BLaER1 (cell line): ENCODE measurements at regions not wholly inside any gene's neighbourhood (a gene's known extent, or its start where the extent isn't known, plus 50 kb on each side); places are given as distances from the start of the nearest gene placed in this dataset.
A peak's percentile ranks its signal among the peaks of the same experiment; 100 is the strongest.
"Not testable (repeated sequence)": the region's sequence is repeated elsewhere in the genome, so short reads cannot be mapped to it uniquely, and the experiment has no call there.

Experiments used
- H3K27ac ChIP-seq: shearing (Covaris generic); formaldehyde crosslinking; 2 replicates; pipeline ENCODE4 v1.8.1; 2022
- H3K27me3 ChIP-seq: shearing (Covaris generic); formaldehyde crosslinking; 2 replicates; pipeline ENCODE4 v1.8.1; 2022
- H3K36me3 ChIP-seq: shearing (Covaris generic); formaldehyde crosslinking; 2 replicates; pipeline ENCODE4 v1.8.1; 2022
- H3K4me1 ChIP-seq: shearing (Covaris generic); formaldehyde crosslinking; 2 replicates; pipeline ENCODE4 v1.8.1; 2022
- H3K4me2 ChIP-seq: shearing (Covaris generic); formaldehyde crosslinking; 2 replicates; pipeline ENCODE4 v1.8.1; 2022
- H3K4me3 ChIP-seq: shearing (Covaris generic); formaldehyde crosslinking; 2 replicates; pipeline ENCODE4 v1.8.1; 2022
- H3K9ac ChIP-seq: shearing (Covaris generic); formaldehyde crosslinking; 2 replicates; pipeline ENCODE4 v1.8.1; 2022
- H3K9me3 ChIP-seq: shearing (Covaris generic); formaldehyde crosslinking; 2 replicates; pipeline ENCODE4 v1.8.1; 2022
- H4K20me1 ChIP-seq: shearing (Covaris generic); formaldehyde crosslinking; 2 replicates; pipeline ENCODE4 v1.8.1; 2022
- Cebpa-rat ChIP-seq: shearing (Covaris generic); IDR thresholded peaks from 2 replicates; pipeline ENCODE4 v1.8.1; 2022

- H3K36me3 ChIP-seq = no peaks in the 10 kb centered on the region
- peaks cover 38% of the 10 kb centered on the region for H3K4me1 ChIP-seq
- peaks cover 60% of the 10 kb centered on the region for H3K9me3 ChIP-seq
- peak overlapping the region; percentile 35 for H3K4me2 ChIP-seq
- H3K4me3 ChIP-seq = peak overlapping the region; percentile 38; the same call in 1 of the 2 replicates
- no peaks in the 10 kb centered on the region for H4K20me1 ChIP-seq
- no peak overlapping the region for H3K9ac ChIP-seq
- no peak for TF ChIP-seq Cebpa-rat
- no peak overlapping the region for H3K27ac ChIP-seq
- H3K27me3 ChIP-seq = no peaks in the 10 kb centered on the region
Measured at GRCh38 chr6:14894105-14894504, 351.8 kb upstream of the JARID2 start.

- H3K9me3 ChIP-seq = peaks cover 66% of the 10 kb centered on the region
- H3K4me1 ChIP-seq = peaks cover 38% of the 10 kb centered on the region
- H4K20me1 ChIP-seq = no peaks in the 10 kb centered on the region
- no peak overlapping the region for H3K4me3 ChIP-seq
- no peak for TF ChIP-seq Cebpa-rat
- H3K4me2 ChIP-seq = no peak overlapping the region
- 0 out of 2 replicates have a peak overlapping the region, but pooled peaks have one; percentile 30 for H3K27ac ChIP-seq
- H3K36me3 ChIP-seq = no peaks in the 10 kb centered on the region
- H3K27me3 ChIP-seq = no peaks in the 10 kb centered on the region
- H3K9ac ChIP-seq = no peak overlapping the region
Measured at GRCh38 chr6:14896475-14896874, 349.4 kb upstream of the JARID2 start.

GRCh38 chr6:14897831-14898230 is 348.0 kb upstream of the JARID2 start:
- Histone ChIP-seq H3K4me2 (peak overlapping the region; percentile 62), H3K27me3 (no peaks in the 10 kb centered on the region), H3K4me3 (no peak overlapping the region), H3K36me3 (no peaks in the 10 kb centered on the region; the same call in 1 of the 2 replicates), H4K20me1 (no peaks in the 10 kb centered on the region), H3K27ac (peak overlapping the region; percentile 74), H3K9ac (peak overlapping the region; percentile 58; the same call in 1 of the 2 replicates), H3K9me3 (peaks cover 65% of the 10 kb centered on the region), H3K4me1 (peaks cover 50% of the 10 kb centered on the region)
- TF ChIP-seq Cebpa-rat = no peak

GRCh38 chr6:14899441-14899840 is 346.4 kb upstream of the JARID2 start:
- not testable (repeated sequence) for H3K36me3 ChIP-seq, H3K27ac ChIP-seq, H3K9ac ChIP-seq, H3K4me3 ChIP-seq, H3K4me2 ChIP-seq, H4K20me1 ChIP-seq, H3K27me3 ChIP-seq
- H3K4me1 ChIP-seq = peaks cover 55% of the 10 kb centered on the region
- peaks cover 49% of the 10 kb centered on the region for H3K9me3 ChIP-seq

- no peaks in the 10 kb centered on the region for H3K27me3 ChIP-seq
- no peak overlapping the region for H3K27ac ChIP-seq
- no peak overlapping the region for H3K4me2 ChIP-seq
- no peak overlapping the region for H3K9ac ChIP-seq
- no peak for TF ChIP-seq Cebpa-rat
- peaks cover 43% of the 10 kb centered on the region for H3K9me3 ChIP-seq
- H4K20me1 ChIP-seq = no peaks in the 10 kb centered on the region
- no peaks in the 10 kb centered on the region; the same call in 1 of the 2 replicates for H3K36me3 ChIP-seq
- no peak overlapping the region for H3K4me3 ChIP-seq
- H3K4me1 ChIP-seq = peaks cover 67% of the 10 kb centered on the region
Measured at GRCh38 chr6:14900919-14901318, 344.9 kb upstream of the JARID2 start.

- no peaks in the 10 kb centered on the region for H3K27me3 ChIP-seq
- H3K4me3 ChIP-seq = no peak overlapping the region
- no peaks in the 10 kb centered on the region; the same call in 1 of the 2 replicates for H3K36me3 ChIP-seq
- peak overlapping the region; percentile 92 for H3K27ac ChIP-seq
- peaks cover 40% of the 10 kb centered on the region for H3K9me3 ChIP-seq
- no peaks in the 10 kb centered on the region for H4K20me1 ChIP-seq
- peaks cover 65% of the 10 kb centered on the region for H3K4me1 ChIP-seq
- no peak for TF ChIP-seq Cebpa-rat
- H3K9ac ChIP-seq = peak overlapping the region; percentile 76
- H3K4me2 ChIP-seq = peak overlapping the region; percentile 77
Measured at GRCh38 chr6:14903176-14904038, 342.5 kb upstream of the JARID2 start.

- peak overlapping the region; percentile 77; the same call in 1 of the 2 replicates for H3K4me2 ChIP-seq
- no peaks in the 10 kb centered on the region for H4K20me1 ChIP-seq
- no peaks in the 10 kb centered on the region for H3K27me3 ChIP-seq
- H3K9ac ChIP-seq = no peak overlapping the region
- TF ChIP-seq Cebpa-rat = no peak
- H3K27ac ChIP-seq = peak overlapping the region; percentile 92
- H3K9me3 ChIP-seq = peaks cover 27% of the 10 kb centered on the region
- H3K36me3 ChIP-seq = no peaks in the 10 kb centered on the region; the same call in 1 of the 2 replicates
- H3K4me1 ChIP-seq = peaks cover 83% of the 10 kb centered on the region
- H3K4me3 ChIP-seq = no peak overlapping the region
Measured at GRCh38 chr6:14905201-14905600, 340.7 kb upstream of the JARID2 start.

- no peak overlapping the region for H3K9ac ChIP-seq
- H3K9me3 ChIP-seq = peaks cover 19% of the 10 kb centered on the region
- no peaks in the 10 kb centered on the region; the same call in 1 of the 2 replicates for H3K36me3 ChIP-seq
- peaks cover 97% of the 10 kb centered on the region for H3K4me1 ChIP-seq
- TF ChIP-seq Cebpa-rat = no peak
- H3K27me3 ChIP-seq = no peaks in the 10 kb centered on the region
- H3K4me3 ChIP-seq = no peak overlapping the region
- H4K20me1 ChIP-seq = no peaks in the 10 kb centered on the region
- peak overlapping the region; percentile 92 for H3K27ac ChIP-seq
- H3K4me2 ChIP-seq = peak overlapping the region; percentile 31
Measured at GRCh38 chr6:14906621-14907020, 339.2 kb upstream of the JARID2 start.

- H3K4me3 ChIP-seq = peak overlapping the region; percentile 25
- no peaks in the 10 kb centered on the region for H3K36me3 ChIP-seq
- peak overlapping the region; percentile 98 for H3K27ac ChIP-seq
- peak overlapping the region; percentile 80 for H3K9ac ChIP-seq
- H4K20me1 ChIP-seq = no peaks in the 10 kb centered on the region
- peak overlapping the region; percentile 73 for H3K4me2 ChIP-seq
- H3K27me3 ChIP-seq = no peaks in the 10 kb centered on the region
- peak; percentile 98 for TF ChIP-seq Cebpa-rat
- H3K9me3 ChIP-seq = peaks cover 37% of the 10 kb centered on the region
- peaks cover 71% of the 10 kb centered on the region for H3K4me1 ChIP-seq
Measured at GRCh38 chr6:14910692-14911547, 334.9 kb upstream of the JARID2 start.

GRCh38 chr6:14912226-14912625 is 333.6 kb upstream of the JARID2 start:
- Histone ChIP-seq H3K36me3 (no peaks in the 10 kb centered on the region), H3K9me3 (peaks cover 47% of the 10 kb centered on the region), H3K27ac (peak overlapping the region; percentile 98), H3K4me1 (peaks cover 58% of the 10 kb centered on the region), H3K9ac (peak overlapping the region; percentile 80; the same call in 1 of the 2 replicates), H3K27me3 (no peaks in the 10 kb centered on the region), H3K4me3 (peak overlapping the region; percentile 25; the same call in 1 of the 2 replicates), H4K20me1 (no peaks in the 10 kb centered on the region), H3K4me2 (peak overlapping the region; percentile 73)
- TF ChIP-seq Cebpa-rat = no peak
